RWPE1 (cell line): ENCODE measurements at regions not wholly inside any gene's neighbourhood (a gene's known extent, or its start where the extent isn't known, plus 50 kb on each side); places are given as distances from the start of the nearest gene placed in this dataset.
A peak's percentile ranks its signal among the peaks of the same experiment; 100 is the strongest.

Experiments used
- CTCF ChIA-PET: fragments of 350-600 bp; sonication (Branson Sonifier 250); formaldehyde crosslinking; extraction: SDS; loops from one replicate; lab custom pipeline; 2021; lab: Yijun Ruan, JAX
- POLR2A ChIA-PET: fragments of 400-600 bp; formaldehyde crosslinking; extraction: SDS; loops from one replicate; lab custom pipeline; 2020; ENCODE audit warnings: antibody characterized with exemption; ENCODE audit not compliant: low non-redundant PET; lab: Yijun Ruan, JAX
- DNase-seq: peaks from one replicate; pipeline ENCODE4 v3.0.0; 2012; ENCODE audit warnings: low spot score
- H3K27ac ChIP-seq: fragments of 450-650 bp; 2 replicates; pipeline ENCODE4 v1.5.1; 2017
- CTCF ChIP-seq: fragments of 450-650 bp; conservative IDR thresholded peaks from 2 replicates; pipeline ENCODE4 v1.5.1; 2017; ENCODE audit warnings: low read depth, mild to moderate bottlenecking

GRCh38 chr4:16293210-16293838 is 67.1 kb upstream of the TAPT1 start:
- no peak for TF ChIP-seq CTCF
- ChIA-PET POLR2A (no interaction called here), CTCF (interaction anchor here (0.6 kb wide), 1 partner anchor 85 kb away, joined by 4 read pairs; no protein-coding TSS in a partner anchor)
- H3K27ac ChIP-seq, result no peak overlapping the region
- no peak for DNase-seq

- POLR2A ChIA-PET, result no interaction called here
- CTCF ChIA-PET, result interaction anchor here (0.6 kb wide), 1 partner anchor 714 kb away, joined by 4 read pairs; no protein-coding TSS in a partner anchor
Measured at GRCh38 chr4:16292585-16292984, 66.3 kb upstream of the TAPT1 start.

GRCh38 chr4:16290681-16291420 is 64.6 kb upstream of the TAPT1 start:
- TF ChIP-seq CTCF, result no peak

More at GRCh38 chr4:16292585-16292984, 66.3 kb upstream of the TAPT1 start:
- H3K27ac ChIP-seq, result no peak overlapping the region
- no peak for DNase-seq
- TF ChIP-seq CTCF, result no peak

GRCh38 chr4:16289897-16290554 is 63.8 kb upstream of the TAPT1 start:
- POLR2A ChIA-PET, result no interaction called here
- CTCF ChIA-PET, result no interaction called here
- TF ChIP-seq CTCF, result peak; percentile 72
- peak; percentile 21 for DNase-seq
- no peak overlapping the region for H3K27ac ChIP-seq

More at GRCh38 chr4:16290681-16291420, 64.6 kb upstream of the TAPT1 start:
- ChIA-PET POLR2A (no interaction called here), CTCF (interaction anchor here (0.6 kb wide), 2 partner anchors 26 to 1657 kb away, joined by 3 to 10 read pairs; no protein-coding TSS in a partner anchor)
- no peak overlapping the region for H3K27ac ChIP-seq
- DNase-seq, result no peak

GRCh38 chr4:16284050-16284449 is 57.8 kb upstream of the TAPT1 start:
- ChIA-PET CTCF (no interaction called here), POLR2A (no interaction called here)
- TF ChIP-seq CTCF, result no peak
- no peak for DNase-seq
- H3K27ac ChIP-seq, result no peak overlapping the region

- H3K27ac ChIP-seq, result no peak overlapping the region
- ChIA-PET POLR2A (no interaction called here), CTCF (no interaction called here)
- TF ChIP-seq CTCF, result no peak
- no peak for DNase-seq
Measured at GRCh38 chr4:16278178-16278577, 51.9 kb upstream of the TAPT1 start.
